CD4-positive, alpha-beta memory T cell (primary cell): ENCODE measurements at regions not wholly inside any gene's neighbourhood (a gene's known extent, or its start where the extent isn't known, plus 50 kb on each side); places are given as distances from the start of the nearest gene placed in this dataset.

Experiments used
- CTCF ChIA-PET: fragments of 350-600 bp; sonication (Branson Sonifier 250); formaldehyde crosslinking; loops from one replicate; lab custom pipeline; 2021; ENCODE audit warnings: inconsistent platforms; ENCODE audit not compliant: partially characterized antibody; lab: Charles Lee
- POLR2A ChIA-PET: fragments of 350-600 bp; sonication (Branson Sonifier 250); formaldehyde crosslinking; loops from one replicate; lab custom pipeline; 2021; ENCODE audit not compliant: partially characterized antibody; lab: Charles Lee
- DNase-seq, 5 donors: peaks; one replicate each; pipeline versions ENCODE4 v3.0.0 to v3.0.0-alpha.2; 2020 to 2022; ENCODE audit warnings: mixed read lengths in 1 of 5
- H3K27ac ChIP-seq: one replicate; pipeline ENCODE4 v1.7.0; 2013; ENCODE audit warnings: low read depth, low read length
- H3K27me3 ChIP-seq: 2 replicates; pipeline ENCODE4 v1.7.0; 2013; ENCODE audit warnings: mild to moderate bottlenecking, low read length, moderate library complexity; ENCODE audit not compliant: insufficient read depth
- H3K36me3 ChIP-seq: 2 replicates; pipeline ENCODE4 v1.7.0; 2013; ENCODE audit warnings: mild to moderate bottlenecking, low read length, moderate library complexity; ENCODE audit not compliant: insufficient read depth
- H3K4me1 ChIP-seq: 2 replicates; pipeline ENCODE4 v1.7.0; 2013; ENCODE audit warnings: mild to moderate bottlenecking, low read length, moderate library complexity; ENCODE audit not compliant: insufficient read depth
- H3K4me3 ChIP-seq, 2 donors: one replicate each; pipeline ENCODE4 v1.7.0; 2013; ENCODE audit warnings: low read length in 2 of 2, mild to moderate bottlenecking in 1 of 2
- H3K9me3 ChIP-seq, 2 donors: one replicate each; pipeline ENCODE4 v1.7.0; 2013; ENCODE audit warnings: low read length in 2 of 2, control low read depth in 1 of 2; ENCODE audit not compliant: control insufficient read depth in 1 of 2
- H3K27ac Mint-ChIP-seq, 7 donors: one replicate each; pipeline ENCODE4 v1.8.0; 2020 to 2021; ENCODE audit warnings: mixed read lengths in 7 of 7, mild to moderate bottlenecking in 6 of 7, inconsistent platforms in 3 of 7, moderate library complexity in 3 of 7
- H3K27me3 Mint-ChIP-seq, 2 donors: one replicate each; pipeline ENCODE4 v1.8.0; 2020 to 2021; ENCODE audit warnings: mixed read lengths in 2 of 2
- H3K36me3 Mint-ChIP-seq, 2 donors: one replicate each; pipeline ENCODE4 v1.8.0; 2020 to 2021; ENCODE audit warnings: mixed read lengths in 2 of 2, inconsistent platforms in 1 of 2, mild to moderate bottlenecking in 1 of 2
- H3K4me1 Mint-ChIP-seq, 4 donors: one replicate each; pipeline ENCODE4 v1.8.0; 2020 to 2021; ENCODE audit warnings: mixed read lengths in 4 of 4, mild to moderate bottlenecking in 1 of 4
- H3K4me3 Mint-ChIP-seq, 8 donors: one replicate each; pipeline ENCODE4 v1.8.0; 2020 to 2021; ENCODE audit warnings: mixed read lengths in 8 of 8, mild to moderate bottlenecking in 7 of 8, moderate library complexity in 6 of 8, inconsistent platforms in 3 of 8
- H3K9me3 Mint-ChIP-seq, 8 donors: one replicate each; pipeline ENCODE4 v1.8.0; 2020 to 2021; ENCODE audit warnings: mixed read lengths in 8 of 8, mild to moderate bottlenecking in 5 of 8, inconsistent platforms in 3 of 8, moderate library complexity in 1 of 8
- intact Hi-C: fragments of 100-400 bp; cut with micrococcal nuclease; formaldehyde crosslinking; loops from one replicate; pipeline ENCODE4 v1.15.1; 2023

GRCh38 chr13:50690006-50690405 is 153.5 kb downstream of the DLEU7 start:
- POLR2A ChIA-PET, result no interaction called here
- no peaks in the 10 kb centered on the region for H3K27me3 ChIP-seq
- peaks cover 6 to 9% (median 8%) of the 10 kb centered on the region in 4 donors for H3K4me1 Mint-ChIP-seq

GRCh38 chr13:50691176-50691680 is 152.3 kb downstream of the DLEU7 start:
- Mint-ChIP-seq H3K36me3 (no peaks in the 10 kb centered on the region), H3K27me3 (peaks cover 0 to 1% of the 10 kb centered on the region in 2 donors), H3K4me1 (peaks cover 6 to 9% (median 8%) of the 10 kb centered on the region in 4 donors), H3K27ac (no peak overlapping the region), H3K4me3 (no peak overlapping the region), H3K9me3 (no peaks in the 10 kb centered on the region)
- H3K27ac ChIP-seq, result no peak overlapping the region
- no peaks in the 10 kb centered on the region for H3K27me3 ChIP-seq
- H3K4me3 ChIP-seq, result no peak overlapping the region
- H3K36me3 ChIP-seq, result no peaks in the 10 kb centered on the region
- no peaks in the 10 kb centered on the region for H3K4me1 ChIP-seq
- DNase-seq, result no peak
- ChIA-PET CTCF (no interaction called here), POLR2A (no interaction called here)
- intact Hi-C loops, result no loop called here
- H3K9me3 ChIP-seq, result no peaks in the 10 kb centered on the region

More at GRCh38 chr13:50690006-50690405, 153.5 kb downstream of the DLEU7 start:
- Mint-ChIP-seq H3K9me3 (no peaks in the 10 kb centered on the region), H3K36me3 (no peaks in the 10 kb centered on the region), H3K4me3 (no peak overlapping the region), H3K27me3 (peaks cover 0 to 1% of the 10 kb centered on the region in 2 donors), H3K27ac (no peak overlapping the region)
- CTCF ChIA-PET, result no interaction called here
- Histone ChIP-seq H3K27ac (no peak overlapping the region), H3K36me3 (no peaks in the 10 kb centered on the region), H3K4me1 (no peaks in the 10 kb centered on the region), H3K9me3 (no peaks in the 10 kb centered on the region), H3K4me3 (no peak overlapping the region)
- no peak for DNase-seq
- intact Hi-C loops, result no loop called here

GRCh38 chr13:50691681-50692263 is 151.7 kb downstream of the DLEU7 start:
- peaks cover 0 to under 1% of the 10 kb centered on the region in 2 donors for H3K27me3 Mint-ChIP-seq
- peak overlapping the region in 1 of 7 donors; percentile 74 for H3K27ac Mint-ChIP-seq
- Histone ChIP-seq H3K27me3 (no peaks in the 10 kb centered on the region), H3K36me3 (no peaks in the 10 kb centered on the region), H3K4me1 (no peaks in the 10 kb centered on the region), H3K9me3 (no peaks in the 10 kb centered on the region), H3K27ac (no peak overlapping the region), H3K4me3 (no peak overlapping the region)
- DNase-seq, result no peak
- H3K4me1 Mint-ChIP-seq, result peaks cover 2 to 4% (median 3%) of the 10 kb centered on the region in 4 donors
- CTCF ChIA-PET, result no interaction called here
- no peaks in the 10 kb centered on the region for H3K36me3 Mint-ChIP-seq
- H3K9me3 Mint-ChIP-seq, result no peaks in the 10 kb centered on the region
- no peak overlapping the region for H3K4me3 Mint-ChIP-seq
- POLR2A ChIA-PET, result no interaction called here
- intact Hi-C loops, result no loop called here

GRCh38 chr13:50692396-50692915 is 151.0 kb downstream of the DLEU7 start:
- POLR2A ChIA-PET, result no interaction called here
- Histone ChIP-seq H3K36me3 (no peaks in the 10 kb centered on the region), H3K9me3 (no peaks in the 10 kb centered on the region), H3K4me1 (no peaks in the 10 kb centered on the region), H3K27me3 (no peaks in the 10 kb centered on the region), H3K27ac (no peak overlapping the region), H3K4me3 (no peak overlapping the region)
- no peak overlapping the region for H3K27ac Mint-ChIP-seq
- H3K4me1 Mint-ChIP-seq, result no peaks in the 10 kb centered on the region
- H3K27me3 Mint-ChIP-seq, result no peaks in the 10 kb centered on the region
- intact Hi-C loops, result no loop called here
- CTCF ChIA-PET, result interaction anchor here (1.5 kb wide), 1 partner anchor 716 kb away, joined by 3 read pairs; no protein-coding TSS in a partner anchor
- no peaks in the 10 kb centered on the region for H3K36me3 Mint-ChIP-seq
- DNase-seq, result no peak
- no peaks in the 10 kb centered on the region for H3K9me3 Mint-ChIP-seq
- no peak overlapping the region for H3K4me3 Mint-ChIP-seq

- Histone ChIP-seq H3K36me3 (no peaks in the 10 kb centered on the region), H3K4me1 (no peaks in the 10 kb centered on the region), H3K27me3 (no peaks in the 10 kb centered on the region), H3K4me3 (no peak overlapping the region), H3K27ac (no peak overlapping the region), H3K9me3 (no peaks in the 10 kb centered on the region)
- ChIA-PET POLR2A (no interaction called here), CTCF (interaction anchor here (1.5 kb wide), 1 partner anchor 718 kb away, joined by 3 read pairs; no protein-coding TSS in a partner anchor)
- Mint-ChIP-seq H3K36me3 (no peaks in the 10 kb centered on the region), H3K27ac (no peak overlapping the region), H3K4me1 (no peaks in the 10 kb centered on the region), H3K4me3 (no peak overlapping the region), H3K9me3 (no peaks in the 10 kb centered on the region), H3K27me3 (no peaks in the 10 kb centered on the region)
- intact Hi-C loops, result no loop called here
- DNase-seq, result no peak
Observed at GRCh38 chr13:50693727-50694126, 149.8 kb downstream of the DLEU7 start.

GRCh38 chr13:50697746-50698539 is 145.5 kb downstream of the DLEU7 start:
- intact Hi-C loops, result no loop called here
- Histone ChIP-seq H3K4me1 (no peaks in the 10 kb centered on the region), H3K27me3 (no peaks in the 10 kb centered on the region), H3K27ac (no peak overlapping the region), H3K36me3 (no peaks in the 10 kb centered on the region), H3K4me3 (no peak overlapping the region), H3K9me3 (no peaks in the 10 kb centered on the region)
- ChIA-PET CTCF (no interaction called here), POLR2A (no interaction called here)
- DNase-seq, result no peak
- Mint-ChIP-seq H3K27me3 (no peaks in the 10 kb centered on the region), H3K36me3 (no peaks in the 10 kb centered on the region), H3K9me3 (no peaks in the 10 kb centered on the region), H3K27ac (no peak overlapping the region), H3K4me3 (no peak overlapping the region), H3K4me1 (no peaks in the 10 kb centered on the region)

GRCh38 chr13:50699874-50700663 is 143.4 kb downstream of the DLEU7 start:
- Histone ChIP-seq H3K9me3 (no peaks in the 10 kb centered on the region), H3K4me3 (no peak overlapping the region), H3K27ac (no peak overlapping the region), H3K4me1 (no peaks in the 10 kb centered on the region), H3K36me3 (no peaks in the 10 kb centered on the region), H3K27me3 (no peaks in the 10 kb centered on the region)
- H3K27ac Mint-ChIP-seq, result no peak overlapping the region
- ChIA-PET CTCF (interaction anchor here (1.1 kb wide), 1 partner anchor 17 kb away, joined by 3 read pairs; no protein-coding TSS in a partner anchor), POLR2A (no interaction called here)
- no peaks in the 10 kb centered on the region for H3K27me3 Mint-ChIP-seq
- H3K4me3 Mint-ChIP-seq, result no peak overlapping the region
- H3K4me1 Mint-ChIP-seq, result no peaks in the 10 kb centered on the region
- no peaks in the 10 kb centered on the region for H3K9me3 Mint-ChIP-seq
- H3K36me3 Mint-ChIP-seq, result no peaks in the 10 kb centered on the region
- no peak for DNase-seq
- intact Hi-C loops, result no loop called here
